ENCODE measurements at regions not wholly inside any gene's neighbourhood (a gene's known extent, or its start where the extent isn't known, plus 50 kb on each side); places are given as distances from the start of the nearest gene placed in this dataset.

GRCh38 chr3:151995091-151995490, 121.6 kb downstream of the SUCNR1 start:
- DNase-seq: no peak

GRCh38 chr3:151998744-151999143, 125.3 kb downstream of the SUCNR1 start:
- DNase-seq: no peak

DNA sequence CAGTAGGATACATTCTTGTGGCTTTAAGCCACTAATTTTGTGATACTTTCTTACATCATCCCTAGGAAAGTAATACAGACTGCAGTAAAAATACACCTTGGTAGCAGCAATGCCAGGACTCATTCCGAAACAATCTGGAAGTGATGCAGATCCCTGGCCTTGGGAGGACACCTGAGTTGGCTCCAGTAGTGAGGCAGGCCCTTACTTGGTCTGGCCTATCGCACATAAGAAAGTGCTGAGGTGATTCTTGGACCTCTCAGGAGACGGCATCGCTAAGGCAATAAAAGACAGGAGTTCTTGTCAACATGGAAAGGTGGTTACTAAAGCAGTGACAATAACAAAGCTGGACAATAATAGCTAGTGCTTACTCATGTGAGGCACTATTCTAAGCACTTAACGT, 126.5 kb downstream of the SUCNR1 start:
- no peak for DNase-seq

- DNase-seq: no peak
Measured at GRCh38 chr3:152011812-152012735, 138.6 kb downstream of the SUCNR1 start.

GRCh38 chr3:152019508-152019907, 146.1 kb downstream of the SUCNR1 start:
- no peak for DNase-seq

DNA sequence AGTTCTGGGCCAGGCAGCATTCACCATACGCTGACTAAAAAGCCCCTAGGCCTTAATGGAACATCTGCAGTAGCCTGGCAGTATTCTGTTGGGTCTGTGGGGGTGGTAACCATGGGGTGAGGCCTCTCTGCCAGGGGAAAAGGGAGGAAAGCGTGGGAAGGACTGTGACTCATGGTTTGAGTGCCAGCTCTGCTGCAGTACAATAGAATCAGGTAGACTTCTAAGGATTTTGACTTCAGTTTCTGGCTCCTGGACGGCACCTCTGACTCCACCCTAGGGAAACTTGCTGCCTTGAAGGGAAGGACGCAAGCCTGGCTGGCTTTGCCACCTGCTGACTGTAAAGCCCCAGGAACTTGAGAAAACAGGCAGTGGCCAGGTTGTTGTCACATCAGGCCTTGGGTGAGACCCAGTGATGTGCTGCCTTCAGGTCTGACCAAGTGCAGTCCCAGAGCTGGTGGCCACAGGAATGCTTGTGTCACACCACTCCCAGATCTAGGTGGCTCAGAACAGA, 148.6 kb downstream of the SUCNR1 start:
- peak; percentile 6 for DNase-seq

DNA sequence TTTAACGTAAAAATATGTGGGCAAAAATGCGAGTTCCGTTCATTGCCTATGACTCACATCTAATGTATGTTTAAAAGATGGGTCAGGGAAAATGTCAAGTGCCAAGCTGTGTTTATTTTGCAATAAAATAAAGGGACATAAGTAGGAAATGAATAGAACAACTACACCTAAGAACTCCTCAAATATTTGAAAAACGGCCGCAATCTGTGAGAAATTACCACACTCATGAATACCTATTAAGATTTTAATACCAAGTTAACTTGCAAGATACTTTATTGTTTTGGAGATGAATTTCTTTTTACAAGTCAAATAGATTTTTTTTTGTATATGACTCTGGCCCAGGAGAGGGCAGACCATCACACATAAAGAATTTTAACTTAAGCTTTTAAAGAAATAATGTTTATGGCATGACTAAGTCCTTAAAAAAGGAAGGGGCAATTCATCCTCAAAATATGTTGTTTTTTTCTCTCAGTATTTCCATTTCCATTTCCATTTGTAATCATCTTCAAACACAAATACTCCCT, 152.7 kb downstream of the SUCNR1 start:
- DNase-seq: peak; percentile 52

- no peak for DNase-seq
Measured at GRCh38 chr3:152030320-152030719, 156.9 kb downstream of the SUCNR1 start.

- DNase-seq: no peak
Measured at GRCh38 chr3:152031321-152031720, 157.9 kb downstream of the SUCNR1 start.

GRCh38 chr3:152037297-152037696, 163.9 kb downstream of the SUCNR1 start:
- DNase-seq: no peak

- DNase-seq: no peak
Measured at GRCh38 chr3:152037953-152038352, 164.5 kb downstream of the SUCNR1 start.

DNA sequence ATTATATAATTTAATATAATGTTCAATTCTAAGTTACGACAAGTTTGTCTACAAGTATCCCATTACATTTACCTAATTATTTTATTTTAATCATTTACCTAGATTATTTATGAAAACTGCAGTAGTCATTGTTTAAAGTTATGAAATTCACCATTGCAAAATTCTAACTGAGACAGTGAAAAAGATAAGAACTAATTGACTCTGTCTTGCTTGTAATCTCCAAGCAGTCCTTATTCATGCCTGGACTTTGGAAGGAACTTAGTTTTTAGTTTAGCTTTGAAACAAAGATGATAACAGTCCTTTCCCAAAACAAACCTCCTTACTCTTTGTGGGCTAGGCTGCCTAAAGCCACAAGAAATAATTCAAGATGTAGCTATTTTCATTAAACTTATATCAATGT, 165.0 kb downstream of the SUCNR1 start:
- no peak for DNase-seq

GRCh38 chr3:152039887-152040286, 166.4 kb downstream of the SUCNR1 start:
- no peak for DNase-seq

DNA sequence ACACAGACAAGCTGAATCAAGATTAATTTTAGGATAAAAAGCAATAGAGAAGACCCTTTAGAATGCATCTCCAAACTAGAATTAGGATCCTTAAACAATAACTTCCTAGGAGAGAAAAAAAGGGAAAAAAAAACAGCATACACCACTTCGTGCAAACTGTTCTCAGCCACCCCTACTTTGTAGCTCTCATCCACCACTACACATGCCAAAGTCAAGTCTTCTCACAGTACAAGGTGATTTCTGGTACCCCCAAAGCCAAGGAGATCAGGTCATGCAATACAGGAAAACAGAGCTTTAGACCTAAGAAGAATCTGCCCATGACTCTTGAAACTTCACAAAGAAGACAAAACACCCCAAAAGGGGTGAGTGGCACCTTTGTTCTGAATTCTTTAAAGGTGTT, 166.9 kb downstream of the SUCNR1 start:
- DNase-seq: no peak

GRCh38 chr3:152043620-152044019, 170.2 kb downstream of the SUCNR1 start:
- DNase-seq: no peak

DNA sequence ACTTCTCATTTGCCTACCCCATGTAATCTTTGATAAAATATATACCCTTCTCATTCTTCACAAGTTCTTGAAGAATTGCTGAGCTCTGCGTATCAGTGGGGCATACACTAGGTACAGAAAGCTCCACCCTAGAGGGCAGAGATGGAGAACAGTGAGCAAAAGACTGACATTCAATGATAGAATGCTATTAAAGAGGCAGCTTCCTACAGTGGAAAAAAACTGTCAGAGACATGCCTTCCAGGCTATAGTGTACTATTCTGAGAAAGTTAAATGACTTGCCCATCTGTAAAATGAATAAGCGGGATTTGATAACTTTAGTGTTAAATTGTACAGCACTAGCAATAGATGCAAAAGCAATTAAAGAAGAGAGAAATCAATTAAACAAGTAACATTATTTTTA, 172.8 kb downstream of the SUCNR1 start:
- no peak for DNase-seq

DNA sequence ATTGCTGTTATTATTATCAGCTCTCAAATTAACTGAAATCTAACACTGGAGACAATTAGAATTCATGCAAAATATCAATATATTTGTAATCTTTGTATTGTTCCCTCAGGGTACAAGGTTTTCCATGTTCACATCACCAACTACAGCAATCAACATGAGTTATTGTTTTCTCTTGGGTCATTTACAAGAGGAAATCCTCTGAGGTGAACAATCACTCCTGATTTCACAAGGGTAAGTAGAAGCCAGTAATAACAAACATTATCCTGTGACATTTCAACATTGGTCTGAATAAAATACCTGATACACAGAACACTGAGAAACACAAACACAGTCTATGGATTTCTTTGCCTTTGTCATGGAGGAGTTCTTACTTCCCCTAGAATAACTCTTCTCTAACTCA, 174.0 kb downstream of the SUCNR1 start:
- no peak for DNase-seq

GRCh38 chr3:152048831-152049230, 175.4 kb downstream of the SUCNR1 start:
- DNase-seq: no peak

GRCh38 chr3:152050903-152051302, 177.5 kb downstream of the SUCNR1 start:
- no peak for DNase-seq

- no peak for DNase-seq
Measured at GRCh38 chr3:152051501-152052404, 178.3 kb downstream of the SUCNR1 start.

- DNase-seq: no peak
Measured at GRCh38 chr3:152053866-152054265, 180.4 kb downstream of the SUCNR1 start.

DNA sequence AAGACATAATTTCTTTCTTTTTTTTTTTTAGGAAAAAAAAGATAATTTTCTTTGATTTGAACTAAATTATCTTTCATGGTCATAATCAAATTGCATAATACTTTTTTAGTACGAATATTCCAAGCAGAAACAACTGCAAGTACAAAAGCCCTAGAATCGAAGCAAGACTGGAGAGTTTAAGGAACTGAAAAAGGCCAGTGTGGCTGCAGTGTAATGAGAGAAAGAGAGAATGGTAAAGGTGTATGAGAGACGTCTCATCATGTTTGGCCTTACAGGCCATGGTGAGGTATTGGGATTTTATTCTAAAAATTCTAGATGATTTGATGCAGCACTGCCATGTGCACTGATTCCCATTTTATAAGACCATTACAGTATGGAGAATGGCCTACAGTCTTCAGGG, 180.9 kb downstream of the SUCNR1 start:
- no peak for DNase-seq

- DNase-seq: no peak
Measured at GRCh38 chr3:152056073-152056472, 182.6 kb downstream of the SUCNR1 start.

All from amniotic stem cell (primary cell).